IMR-90 (cell line): ENCODE measurements at regions not wholly inside any gene's neighbourhood (a gene's known extent, or its start where the extent isn't known, plus 50 kb on each side); places are given as distances from the start of the nearest gene placed in this dataset.

Experiments used
- BHLHE40 ChIP-seq: fragments of 150-350 bp; IDR thresholded peaks from 2 replicates; pipeline ENCODE4 v1.6.1; 2016; ENCODE audit warnings: mild to moderate bottlenecking, low read depth, low read length
- MAFK ChIP-seq: IDR thresholded peaks from 2 replicates; pipeline ENCODE4 v1.6.1; 2012; ENCODE audit warnings: low read depth, low read length, improper control_type of control experiment
- MXI1 ChIP-seq: IDR thresholded peaks from 2 replicates; pipeline ENCODE4 v1.6.1; 2012; ENCODE audit warnings: low read depth, mild to moderate bottlenecking, low read length, moderate library complexity, borderline replicate concordance
- NFE2L2 ChIP-seq: fragments of 150-350 bp; IDR thresholded peaks from 2 replicates; pipeline ENCODE4 v1.6.1; 2016; ENCODE audit warnings: low read depth, mild to moderate bottlenecking, low read length
- POLR2A ChIP-seq: IDR thresholded peaks from 2 replicates; pipeline ENCODE4 v1.6.1; 2012; ENCODE audit warnings: mild to moderate bottlenecking, low read depth, low read length
- RCOR1 ChIP-seq: IDR thresholded peaks from 2 replicates; pipeline ENCODE4 v1.6.1; 2012; ENCODE audit warnings: mild to moderate bottlenecking, low read length, improper control_type of control experiment; ENCODE audit not compliant: insufficient replicate concordance
- RFX5 ChIP-seq: IDR thresholded peaks from 2 replicates; pipeline ENCODE4 v1.8.0; 2012; ENCODE audit warnings: low read depth, mild to moderate bottlenecking, low read length, moderate library complexity
- TF ChIP-seq, protein P1 (sequence below): conservative IDR thresholded peaks from 2 replicates; pipeline ENCODE4 v1.5.1; 2012; ENCODE audit warnings: mild to moderate bottlenecking, low read depth, low read length, improper control_type of control experiment
- TF ChIP-seq, protein P2 (sequence below): fragments of 150-350 bp; IDR thresholded peaks from 2 replicates; pipeline ENCODE4 v1.6.1; 2017; ENCODE audit warnings: mild to moderate bottlenecking, antibody characterized with exemption, low read length, low read depth
- TF ChIP-seq, protein P3 (sequence below): fragments of 150-350 bp; IDR thresholded peaks from 2 replicates; pipeline ENCODE4 v1.6.1; 2016; ENCODE audit warnings: low read depth, mild to moderate bottlenecking, low read length, moderate library complexity, borderline replicate concordance

DNA sequence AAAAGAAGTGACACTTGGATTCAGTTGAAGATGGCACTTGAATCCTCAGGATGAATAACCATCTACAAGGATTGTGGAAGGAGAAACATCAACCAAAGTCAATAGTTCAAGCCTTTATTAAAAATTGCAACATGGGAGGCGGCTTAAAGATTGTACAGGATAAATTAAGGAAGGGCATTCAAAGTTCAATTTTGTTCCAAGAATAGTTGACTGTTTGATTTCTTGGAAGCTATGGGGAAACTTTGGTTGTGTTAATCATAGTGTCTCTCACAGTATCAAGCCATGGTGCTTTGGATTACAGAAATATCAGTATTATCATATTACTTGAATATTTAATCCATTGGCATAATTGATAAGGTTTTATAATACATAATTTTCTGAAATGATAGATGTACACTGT lies 1844.3 kb downstream of the MAT2B start:
- TF ChIP-seq MXI1 (no peak), POLR2A (no peak), BHLHE40 (no peak), NFE2L2 (no peak), RCOR1 (no peak), RFX5 (no peak), MAFK (no peak)
- TF ChIP-seq, protein P1, sequence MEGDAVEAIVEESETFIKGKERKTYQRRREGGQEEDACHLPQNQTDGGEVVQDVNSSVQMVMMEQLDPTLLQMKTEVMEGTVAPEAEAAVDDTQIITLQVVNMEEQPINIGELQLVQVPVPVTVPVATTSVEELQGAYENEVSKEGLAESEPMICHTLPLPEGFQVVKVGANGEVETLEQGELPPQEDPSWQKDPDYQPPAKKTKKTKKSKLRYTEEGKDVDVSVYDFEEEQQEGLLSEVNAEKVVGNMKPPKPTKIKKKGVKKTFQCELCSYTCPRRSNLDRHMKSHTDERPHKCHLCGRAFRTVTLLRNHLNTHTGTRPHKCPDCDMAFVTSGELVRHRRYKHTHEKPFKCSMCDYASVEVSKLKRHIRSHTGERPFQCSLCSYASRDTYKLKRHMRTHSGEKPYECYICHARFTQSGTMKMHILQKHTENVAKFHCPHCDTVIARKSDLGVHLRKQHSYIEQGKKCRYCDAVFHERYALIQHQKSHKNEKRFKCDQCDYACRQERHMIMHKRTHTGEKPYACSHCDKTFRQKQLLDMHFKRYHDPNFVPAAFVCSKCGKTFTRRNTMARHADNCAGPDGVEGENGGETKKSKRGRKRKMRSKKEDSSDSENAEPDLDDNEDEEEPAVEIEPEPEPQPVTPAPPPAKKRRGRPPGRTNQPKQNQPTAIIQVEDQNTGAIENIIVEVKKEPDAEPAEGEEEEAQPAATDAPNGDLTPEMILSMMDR: no peak
- TF ChIP-seq, protein P2, sequence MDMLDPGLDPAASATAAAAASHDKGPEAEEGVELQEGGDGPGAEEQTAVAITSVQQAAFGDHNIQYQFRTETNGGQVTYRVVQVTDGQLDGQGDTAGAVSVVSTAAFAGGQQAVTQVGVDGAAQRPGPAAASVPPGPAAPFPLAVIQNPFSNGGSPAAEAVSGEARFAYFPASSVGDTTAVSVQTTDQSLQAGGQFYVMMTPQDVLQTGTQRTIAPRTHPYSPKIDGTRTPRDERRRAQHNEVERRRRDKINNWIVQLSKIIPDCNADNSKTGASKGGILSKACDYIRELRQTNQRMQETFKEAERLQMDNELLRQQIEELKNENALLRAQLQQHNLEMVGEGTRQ: no peak
- TF ChIP-seq, protein P3, sequence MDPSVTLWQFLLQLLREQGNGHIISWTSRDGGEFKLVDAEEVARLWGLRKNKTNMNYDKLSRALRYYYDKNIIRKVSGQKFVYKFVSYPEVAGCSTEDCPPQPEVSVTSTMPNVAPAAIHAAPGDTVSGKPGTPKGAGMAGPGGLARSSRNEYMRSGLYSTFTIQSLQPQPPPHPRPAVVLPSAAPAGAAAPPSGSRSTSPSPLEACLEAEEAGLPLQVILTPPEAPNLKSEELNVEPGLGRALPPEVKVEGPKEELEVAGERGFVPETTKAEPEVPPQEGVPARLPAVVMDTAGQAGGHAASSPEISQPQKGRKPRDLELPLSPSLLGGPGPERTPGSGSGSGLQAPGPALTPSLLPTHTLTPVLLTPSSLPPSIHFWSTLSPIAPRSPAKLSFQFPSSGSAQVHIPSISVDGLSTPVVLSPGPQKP: no peak
